KG1 (cell line): ENCODE measurements at regions not wholly inside any gene's neighbourhood (a gene's known extent, or its start where the extent isn't known, plus 50 kb on each side); places are given as distances from the start of the nearest gene placed in this dataset.
"Not testable (repeated sequence)": the region's sequence is repeated elsewhere in the genome, so short reads cannot be mapped to it uniquely, and the experiment has no call there.

Experiments used
- DNase-seq: peaks from one replicate; lab custom pipeline; 2025; lab: John Stamatoyannopoulos, UW

GRCh38 chr13:88223958-88224357, 552.8 kb downstream of the SLITRK5 start:
- no peak for DNase-seq

- DNase-seq = no peak
Observed at GRCh38 chr13:88235441-88235840, 564.3 kb downstream of the SLITRK5 start.

GRCh38 chr13:88246239-88246638, 575.1 kb downstream of the SLITRK5 start:
- no peak for DNase-seq

- DNase-seq = no peak
Observed at GRCh38 chr13:88248393-88248792, 577.2 kb downstream of the SLITRK5 start.

- no peak for DNase-seq
Observed at GRCh38 chr13:88257706-88258105, 586.5 kb downstream of the SLITRK5 start.

GRCh38 chr13:88263808-88264207, 592.6 kb downstream of the SLITRK5 start:
- no peak for DNase-seq

GRCh38 chr13:88281841-88282240, 610.7 kb downstream of the SLITRK5 start:
- DNase-seq = no peak

- no peak for DNase-seq
Observed at GRCh38 chr13:88285329-88285728, 614.2 kb downstream of the SLITRK5 start.

- DNase-seq = no peak
Observed at GRCh38 chr13:88288326-88288725, 617.2 kb downstream of the SLITRK5 start.

- not testable (repeated sequence) for DNase-seq
Observed at GRCh38 chr13:88291731-88292130, 620.6 kb downstream of the SLITRK5 start.

- no peak for DNase-seq
Observed at GRCh38 chr13:88294368-88294767, 623.2 kb downstream of the SLITRK5 start.

GRCh38 chr13:88303157-88303556, 632.0 kb downstream of the SLITRK5 start:
- DNase-seq = no peak

- DNase-seq = no peak
Observed at GRCh38 chr13:88303605-88304004, 632.4 kb downstream of the SLITRK5 start.

- DNase-seq = no peak
Observed at GRCh38 chr13:88314496-88314895, 643.3 kb downstream of the SLITRK5 start.

- no peak for DNase-seq
Observed at GRCh38 chr13:88329066-88329465, 657.9 kb downstream of the SLITRK5 start.

GRCh38 chr13:88339271-88339741, 668.1 kb downstream of the SLITRK5 start:
- no peak for DNase-seq

GRCh38 chr13:88345171-88345847, 674.1 kb downstream of the SLITRK5 start:
- DNase-seq = no peak

GRCh38 chr13:88360761-88361160, 689.6 kb downstream of the SLITRK5 start:
- DNase-seq = no peak

GRCh38 chr13:88369866-88370265, 698.7 kb downstream of the SLITRK5 start:
- no peak for DNase-seq

- DNase-seq = no peak
Observed at GRCh38 chr13:88376760-88377388, 705.7 kb downstream of the SLITRK5 start.

GRCh38 chr13:88377852-88378251, 706.7 kb downstream of the SLITRK5 start:
- DNase-seq = no peak

GRCh38 chr13:88384542-88384941, 713.4 kb downstream of the SLITRK5 start:
- no peak for DNase-seq

- DNase-seq = no peak
Observed at GRCh38 chr13:88395804-88396203, 724.6 kb downstream of the SLITRK5 start.

GRCh38 chr13:88411696-88412095, 740.5 kb downstream of the SLITRK5 start:
- DNase-seq = no peak
